ENCODE measurements at regions not wholly inside any gene's neighbourhood (a gene's known extent, or its start where the extent isn't known, plus 50 kb on each side); places are given as distances from the start of the nearest gene placed in this dataset.
A peak's percentile ranks its signal among the peaks of the same experiment; 100 is the strongest.

GRCh38 chr20:51189814-51190782, 167.2 kb upstream of the KCNG1 start:
- WGBS (ENCODE audit: extremely low coverage, insufficient coverage, low lambda C conversion rate): no CpG with 5 or more reads among the region's 12 CpGs
- Histone ChIP-seq H3K4me3 (ENCODE audit: low read length) (no peak overlapping the region), H3K4me2 (ENCODE audit: low read length) (no peak overlapping the region), H4K5ac (ENCODE audit: low read length) (no peak overlapping the region), H3K4me1 (ENCODE audit: control insufficient read depth, low read depth, low read length) (peaks cover 7% of the 10 kb centered on the region), H3K23ac (ENCODE audit: low read length) (peak overlapping the region; percentile 48), H3K27me3 (ENCODE audit: insufficient read depth, low read length, poor library complexity) (no peaks in the 10 kb centered on the region), H3K18ac (ENCODE audit: low read length) (no peak overlapping the region), H3K79me2 (ENCODE audit: control insufficient read depth, insufficient read depth, low read length) (no peaks in the 10 kb centered on the region), H2BK120ac (ENCODE audit: low read depth, low read length) (no peak overlapping the region), H3K9ac (ENCODE audit: low read length) (no peak overlapping the region), H3K27ac (ENCODE audit: low read depth, low read length) (no peak overlapping the region), H3K4ac (ENCODE audit: low read depth, low read length) (no peak overlapping the region), H3K56ac (ENCODE audit: low read length) (peak overlapping the region; percentile 15), H2BK15ac (replicated peaks; ENCODE audit: low read depth) (no peak overlapping the region), H3K36me3 (ENCODE audit: control insufficient read depth, insufficient read depth, low read length) (no peaks in the 10 kb centered on the region), H4K8ac (ENCODE audit: low read depth, low read length) (no peak overlapping the region), H3K79me1 (ENCODE audit: low read length) (no peaks in the 10 kb centered on the region), H2BK5ac (ENCODE audit: low read length) (no peak overlapping the region), H2AK5ac (ENCODE audit: low read length) (peak overlapping the region; percentile 85)
- DNase-seq: no peak

DNA sequence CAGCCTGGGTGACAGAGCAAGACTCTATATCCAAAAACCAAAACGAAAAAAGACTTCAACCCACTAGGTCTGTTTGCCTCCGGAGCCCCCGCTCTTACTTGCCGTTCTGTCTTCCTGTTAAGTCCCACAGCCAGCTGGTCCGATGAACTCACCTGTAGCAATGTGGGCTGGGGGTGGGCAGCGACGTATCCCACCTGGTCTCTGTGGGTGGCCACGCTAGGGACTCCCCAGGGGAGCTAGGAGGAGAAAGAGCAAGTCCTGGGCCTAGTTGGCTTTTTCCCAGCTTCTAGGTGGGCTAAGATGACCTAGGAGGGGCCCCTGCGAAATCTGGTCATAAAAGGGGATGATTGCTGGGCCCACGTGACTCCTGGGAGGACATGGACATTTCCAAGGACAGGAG, 166.0 kb upstream of the KCNG1 start:
- Histone ChIP-seq H3K4ac (ENCODE audit: low read depth, low read length) (no peak overlapping the region), H2AK5ac (ENCODE audit: low read length) (no peak overlapping the region), H3K56ac (ENCODE audit: low read length) (no peak overlapping the region), H2BK120ac (ENCODE audit: low read depth, low read length) (no peak overlapping the region), H3K23ac (ENCODE audit: low read length) (no peak overlapping the region), H3K4me2 (ENCODE audit: low read length) (no peak overlapping the region), H3K27ac (ENCODE audit: low read depth, low read length) (no peak overlapping the region), H3K9ac (ENCODE audit: low read length) (no peak overlapping the region), H2BK5ac (ENCODE audit: low read length) (no peak overlapping the region), H4K8ac (ENCODE audit: low read depth, low read length) (no peak overlapping the region), H2BK15ac (replicated peaks; ENCODE audit: low read depth) (no peak overlapping the region), H3K18ac (ENCODE audit: low read length) (no peak overlapping the region), H3K79me2 (ENCODE audit: control insufficient read depth, insufficient read depth, low read length) (no peaks in the 10 kb centered on the region), H4K5ac (ENCODE audit: low read length) (no peak overlapping the region), H3K36me3 (ENCODE audit: control insufficient read depth, insufficient read depth, low read length) (no peaks in the 10 kb centered on the region), H3K27me3 (ENCODE audit: insufficient read depth, low read length, poor library complexity) (no peaks in the 10 kb centered on the region), H3K4me1 (ENCODE audit: control insufficient read depth, low read depth, low read length) (peaks cover 9% of the 10 kb centered on the region), H3K79me1 (ENCODE audit: low read length) (no peaks in the 10 kb centered on the region), H3K4me3 (ENCODE audit: low read length) (no peak overlapping the region)
- DNase-seq: no peak
- WGBS (ENCODE audit: extremely low coverage, insufficient coverage, low lambda C conversion rate): no CpG with 5 or more reads among the region's 10 CpGs

DNA sequence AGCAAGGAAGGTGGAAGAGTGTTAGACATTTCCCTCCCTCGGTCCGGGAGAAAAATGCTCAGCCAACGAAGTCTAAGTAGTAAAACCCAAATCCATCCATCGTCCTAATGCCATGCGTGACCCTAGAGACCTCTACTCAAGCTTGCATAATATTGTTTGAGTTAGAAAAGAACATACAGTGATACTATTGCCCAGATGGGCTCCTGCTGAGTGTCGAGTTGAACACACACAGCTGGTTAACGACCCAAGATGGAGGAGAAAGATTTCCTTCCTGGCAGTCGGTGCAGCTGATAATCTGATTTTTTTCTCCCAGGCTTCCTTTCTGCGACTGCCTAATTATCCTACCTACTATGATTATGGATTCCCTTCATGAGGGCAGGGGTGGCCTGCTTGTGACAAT, 164.4 kb upstream of the KCNG1 start:
- Histone ChIP-seq H2BK5ac (ENCODE audit: low read length) (peak overlapping the region; percentile 10), H3K27me3 (ENCODE audit: insufficient read depth, low read length, poor library complexity) (no peaks in the 10 kb centered on the region), H3K36me3 (ENCODE audit: control insufficient read depth, insufficient read depth, low read length) (no peaks in the 10 kb centered on the region), H3K79me1 (ENCODE audit: low read length) (no peaks in the 10 kb centered on the region), H3K79me2 (ENCODE audit: control insufficient read depth, insufficient read depth, low read length) (no peaks in the 10 kb centered on the region), H3K4me2 (ENCODE audit: low read length) (no peak overlapping the region), H3K18ac (ENCODE audit: low read length) (no peak overlapping the region), H2BK15ac (replicated peaks; ENCODE audit: low read depth) (no peak overlapping the region), H3K4me1 (ENCODE audit: control insufficient read depth, low read depth, low read length) (peaks cover 11% of the 10 kb centered on the region), H3K56ac (ENCODE audit: low read length) (peak overlapping the region; percentile 12), H3K4ac (ENCODE audit: low read depth, low read length) (no peak overlapping the region), H2BK120ac (ENCODE audit: low read depth, low read length) (no peak overlapping the region), H4K8ac (ENCODE audit: low read depth, low read length) (no peak overlapping the region), H2AK5ac (ENCODE audit: low read length) (no peak overlapping the region), H3K27ac (ENCODE audit: low read depth, low read length) (no peak overlapping the region), H3K9ac (ENCODE audit: low read length) (no peak overlapping the region), H3K4me3 (ENCODE audit: low read length) (no peak overlapping the region), H3K23ac (ENCODE audit: low read length) (no peak overlapping the region), H4K5ac (ENCODE audit: low read length) (peak overlapping the region; percentile 90)
- peak; percentile 51 for DNase-seq
- WGBS (ENCODE audit: extremely low coverage, insufficient coverage, low lambda C conversion rate): no CpG with 5 or more reads among the region's 9 CpGs

DNA sequence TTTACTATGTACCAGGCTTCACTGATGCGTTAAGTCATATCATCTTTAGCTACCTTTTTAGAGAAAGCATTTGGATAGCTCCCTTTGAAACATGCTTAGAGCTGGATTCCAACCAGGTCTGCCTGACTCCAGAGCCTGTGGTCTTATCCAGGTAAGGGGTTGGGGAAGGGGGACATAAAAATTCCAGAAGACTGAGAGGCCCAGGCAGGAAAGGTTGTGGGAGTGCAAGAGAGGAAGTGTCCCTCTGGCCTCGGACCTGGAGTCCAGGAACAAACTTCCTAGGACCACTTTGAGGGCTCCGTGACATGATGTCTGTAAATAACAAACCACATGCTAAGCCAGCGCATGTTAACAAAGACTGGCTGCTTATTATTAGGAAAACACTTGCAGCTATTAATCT, 163.0 kb upstream of the KCNG1 start:
- H3K27ac ChIP-seq (ENCODE audit: low read depth, low read length): no peak overlapping the region
- no peak overlapping the region for H2BK5ac ChIP-seq (ENCODE audit: low read length)
- WGBS (ENCODE audit: extremely low coverage, insufficient coverage, low lambda C conversion rate): no CpG with 5 or more reads among the region's 4 CpGs
- no peak overlapping the region for H3K4me3 ChIP-seq (ENCODE audit: low read length)
- H3K23ac ChIP-seq (ENCODE audit: low read length): no peak overlapping the region
- no peak overlapping the region for H4K8ac ChIP-seq (ENCODE audit: low read depth, low read length)
- H3K4me1 ChIP-seq (ENCODE audit: control insufficient read depth, low read depth, low read length): peaks cover 11% of the 10 kb centered on the region
- no peak overlapping the region for H4K5ac ChIP-seq (ENCODE audit: low read length)
- H2BK120ac ChIP-seq (ENCODE audit: low read depth, low read length): peak overlapping the region; percentile 82
- peak overlapping the region; percentile 69 for H2AK5ac ChIP-seq (ENCODE audit: low read length)
- no peak for DNase-seq
- H3K27me3 ChIP-seq (ENCODE audit: insufficient read depth, low read length, poor library complexity): no peaks in the 10 kb centered on the region
- H3K79me2 ChIP-seq (ENCODE audit: control insufficient read depth, insufficient read depth, low read length): no peaks in the 10 kb centered on the region
- peak overlapping the region; percentile 39 for H2BK15ac ChIP-seq (replicated peaks; ENCODE audit: low read depth)
- peak overlapping the region; percentile 15 for H3K56ac ChIP-seq (ENCODE audit: low read length)
- no peak overlapping the region for H3K18ac ChIP-seq (ENCODE audit: low read length)
- H3K36me3 ChIP-seq (ENCODE audit: control insufficient read depth, insufficient read depth, low read length): no peaks in the 10 kb centered on the region
- no peaks in the 10 kb centered on the region for H3K79me1 ChIP-seq (ENCODE audit: low read length)
- no peak overlapping the region for H3K9ac ChIP-seq (ENCODE audit: low read length)
- H3K4me2 ChIP-seq (ENCODE audit: low read length): no peak overlapping the region
- no peak overlapping the region for H3K4ac ChIP-seq (ENCODE audit: low read depth, low read length)

- no CpG with 5 or more reads among the region's 3 CpGs for WGBS (ENCODE audit: extremely low coverage, insufficient coverage, low lambda C conversion rate)
- H3K27ac ChIP-seq (ENCODE audit: low read depth, low read length): no peak overlapping the region
- no peak overlapping the region for H3K9ac ChIP-seq (ENCODE audit: low read length)
- H3K27me3 ChIP-seq (ENCODE audit: insufficient read depth, low read length, poor library complexity): no peaks in the 10 kb centered on the region
- no peak overlapping the region for H3K18ac ChIP-seq (ENCODE audit: low read length)
- H3K4me1 ChIP-seq (ENCODE audit: control insufficient read depth, low read depth, low read length): peaks cover 10% of the 10 kb centered on the region
- no peak overlapping the region for H3K23ac ChIP-seq (ENCODE audit: low read length)
- H3K4me3 ChIP-seq (ENCODE audit: low read length): no peak overlapping the region
- H3K36me3 ChIP-seq (ENCODE audit: control insufficient read depth, insufficient read depth, low read length): no peaks in the 10 kb centered on the region
- H4K5ac ChIP-seq (ENCODE audit: low read length): no peak overlapping the region
- H3K56ac ChIP-seq (ENCODE audit: low read length): no peak overlapping the region
- H3K4ac ChIP-seq (ENCODE audit: low read depth, low read length): no peak overlapping the region
- no peaks in the 10 kb centered on the region for H3K79me2 ChIP-seq (ENCODE audit: control insufficient read depth, insufficient read depth, low read length)
- no peak overlapping the region for H2BK120ac ChIP-seq (ENCODE audit: low read depth, low read length)
- H4K8ac ChIP-seq (ENCODE audit: low read depth, low read length): no peak overlapping the region
- no peak overlapping the region for H2BK5ac ChIP-seq (ENCODE audit: low read length)
- peak; percentile 52 for DNase-seq
- no peaks in the 10 kb centered on the region for H3K79me1 ChIP-seq (ENCODE audit: low read length)
- H2BK15ac ChIP-seq (replicated peaks; ENCODE audit: low read depth): no peak overlapping the region
- no peak overlapping the region for H3K4me2 ChIP-seq (ENCODE audit: low read length)
- peak overlapping the region; percentile 45 for H2AK5ac ChIP-seq (ENCODE audit: low read length)
Observed at GRCh38 chr20:51185277-51185676, 162.4 kb upstream of the KCNG1 start.
